ENCODE measurements at regions not wholly inside any gene's neighbourhood (a gene's known extent, or its start where the extent isn't known, plus 50 kb on each side); places are given as distances from the start of the nearest gene placed in this dataset.
"Not testable (repeated sequence)": the region's sequence is repeated elsewhere in the genome, so short reads cannot be mapped to it uniquely, and the experiment has no call there.

- H3K36me3 ChIP-seq = no peaks in the 10 kb centered on the region
- no peak overlapping the region for H3K4me3 ChIP-seq
- H3K9me3 ChIP-seq = peaks cover 0 to 5% (median 0%) of the 10 kb centered on the region in 3 donors
- no peak for DNase-seq
- intact Hi-C loops (cut with DNase I; ENCODE audit: low total_unique reads) = no loop called here
- no peaks in the 10 kb centered on the region for H3K27me3 ChIP-seq
- TF ChIP-seq CTCF (IDR thresholded peaks at IDR 0.05) = no peak
- peaks cover 0 to 10% (median 0%) of the 10 kb centered on the region in 4 donors for H3K4me1 ChIP-seq
- no peak overlapping the region for H3K27ac ChIP-seq
Measured at GRCh38 chr9:24793787-24794186, 248.1 kb upstream of the IZUMO3 start.

- H3K9me3 ChIP-seq = peaks cover 0 to 6% (median 4%) of the 10 kb centered on the region in 3 donors
- H3K4me1 ChIP-seq = peaks cover 0 to 5% (median 0%) of the 10 kb centered on the region in 4 donors
- no peaks in the 10 kb centered on the region for H3K36me3 ChIP-seq
- intact Hi-C loops (cut with DNase I; ENCODE audit: low total_unique reads) = no loop called here
- TF ChIP-seq CTCF (IDR thresholded peaks at IDR 0.05) = no peak
- H3K4me3 ChIP-seq = no peak overlapping the region
- H3K27ac ChIP-seq = no peak overlapping the region
- no peaks in the 10 kb centered on the region for H3K27me3 ChIP-seq
- DNase-seq = no peak
Measured at GRCh38 chr9:24776226-24776625, 230.5 kb upstream of the IZUMO3 start.

GRCh38 chr9:24774199-24774598 is 228.5 kb upstream of the IZUMO3 start:
- intact Hi-C loops (cut with DNase I; ENCODE audit: low total_unique reads); H3K9me3 ChIP-seq: not testable (repeated sequence)

GRCh38 chr9:24766081-24766480 is 220.4 kb upstream of the IZUMO3 start:
- H3K4me3 ChIP-seq = no peak overlapping the region

More at GRCh38 chr9:24774199-24774598, 228.5 kb upstream of the IZUMO3 start:
- not testable (repeated sequence) for H3K27me3 ChIP-seq, H3K36me3 ChIP-seq, H3K27ac ChIP-seq, H3K4me3 ChIP-seq, H3K4me1 ChIP-seq, DNase-seq

GRCh38 chr9:24765025-24765756 is 219.5 kb upstream of the IZUMO3 start:
- H3K27me3 ChIP-seq = no peaks in the 10 kb centered on the region
- intact Hi-C loops (cut with DNase I; ENCODE audit: low total_unique reads) = no loop called here
- H3K36me3 ChIP-seq = no peaks in the 10 kb centered on the region
- H3K4me3 ChIP-seq = no peak overlapping the region
- H3K9me3 ChIP-seq = no peaks in the 10 kb centered on the region
- TF ChIP-seq CTCF (IDR thresholded peaks at IDR 0.05) = no peak
- H3K4me1 ChIP-seq = no peaks in the 10 kb centered on the region
- no peak for DNase-seq
- no peak overlapping the region for H3K27ac ChIP-seq

More at GRCh38 chr9:24766081-24766480, 220.4 kb upstream of the IZUMO3 start:
- Histone ChIP-seq H3K27ac (no peak overlapping the region), H3K27me3 (no peaks in the 10 kb centered on the region), H3K36me3 (no peaks in the 10 kb centered on the region), H3K4me1 (no peaks in the 10 kb centered on the region), H3K9me3 (no peaks in the 10 kb centered on the region)
- no peak for TF ChIP-seq CTCF (IDR thresholded peaks at IDR 0.05)
- DNase-seq = no peak
- intact Hi-C loops (cut with DNase I; ENCODE audit: low total_unique reads) = no loop called here

- Histone ChIP-seq H3K27me3 (no peaks in the 10 kb centered on the region), H3K4me3 (no peak overlapping the region), H3K4me1 (no peaks in the 10 kb centered on the region), H3K9me3 (peaks cover 0 to 5% (median 0%) of the 10 kb centered on the region in 3 donors), H3K27ac (no peak overlapping the region), H3K36me3 (no peaks in the 10 kb centered on the region)
- no peak for TF ChIP-seq CTCF (IDR thresholded peaks at IDR 0.05)
- peak in 1 of 2 donors; percentile 54 for DNase-seq
- intact Hi-C loops (cut with DNase I; ENCODE audit: low total_unique reads) = no loop called here
Measured at GRCh38 chr9:24738421-24738961, 192.8 kb upstream of the IZUMO3 start.
